D721Med (cell line): ENCODE measurements at regions not wholly inside any gene's neighbourhood (a gene's known extent, or its start where the extent isn't known, plus 50 kb on each side); places are given as distances from the start of the nearest gene placed in this dataset.

ENCODE experiments used
- DNase-seq: peaks from one replicate; pipeline ENCODE4 v3.0.0; 2011; ENCODE audit warnings: low spot score; ENCODE audit not compliant: insufficient read length
- FAIRE-seq: peaks from 2 replicates; lab custom pipeline; 2011; peaks lifted over from hg19 to GRCh38; lab: Jason Lieb, UNC
- CTCF ChIP-seq: IDR thresholded peaks from 2 replicates; pipeline ENCODE4 v1.5.1; 2012; ENCODE audit warnings: mild to moderate bottlenecking, control low read depth; ENCODE audit not compliant: insufficient read depth; ENCODE audit errors: missing control alignments

GRCh38 chr5:92979716-92980115 lies 601.3 kb downstream of the NR2F1-AS1 start:
- no peak for TF ChIP-seq CTCF
- DNase-seq (no peak), FAIRE-seq (no peak)

GRCh38 chr5:92977846-92978540 lies 603.0 kb downstream of the NR2F1-AS1 start:
- TF ChIP-seq CTCF, result no peak
- no peak for DNase-seq
- FAIRE-seq, result no peak

GRCh38 chr5:92976156-92976555 lies 604.9 kb downstream of the NR2F1-AS1 start:
- FAIRE-seq, result no peak

GRCh38 chr5:92969781-92970237 lies 611.2 kb downstream of the NR2F1-AS1 start:
- TF ChIP-seq CTCF, result no peak
- FAIRE-seq (no peak), DNase-seq (no peak)

More at GRCh38 chr5:92976156-92976555, 604.9 kb downstream of the NR2F1-AS1 start:
- TF ChIP-seq CTCF, result no peak
- DNase-seq, result no peak

- FAIRE-seq (no peak), DNase-seq (no peak)
- TF ChIP-seq CTCF, result no peak
Measured at GRCh38 chr5:92969191-92969780, 611.7 kb downstream of the NR2F1-AS1 start.

- FAIRE-seq, result no peak
- TF ChIP-seq CTCF, result no peak
- DNase-seq, result no peak
Measured at GRCh38 chr5:92963800-92964199, 617.2 kb downstream of the NR2F1-AS1 start.

GRCh38 chr5:92962752-92963151 lies 618.3 kb downstream of the NR2F1-AS1 start:
- TF ChIP-seq CTCF, result no peak
- DNase-seq (no peak), FAIRE-seq (no peak)
